HEK293T (cell line): ENCODE measurements at regions not wholly inside any gene's neighbourhood (a gene's known extent, or its start where the extent isn't known, plus 50 kb on each side); places are given as distances from the start of the nearest gene placed in this dataset.
"Not testable (repeated sequence)": the region's sequence is repeated elsewhere in the genome, so short reads cannot be mapped to it uniquely, and the experiment has no call there.

Experiments used
- CTCF ChIA-PET: fragments of 350-600 bp; formaldehyde crosslinking; extraction: SDS; loops from one replicate; lab custom pipeline; 2021; ENCODE audit warnings: antibody characterized with exemption, inconsistent platforms; lab: Yijun Ruan, JAX
- POLR2A ChIA-PET: fragments of 350-600 bp; formaldehyde crosslinking; extraction: SDS; loops from one replicate; lab custom pipeline; 2020; ENCODE audit warnings: antibody characterized with exemption, inconsistent platforms; lab: Yijun Ruan, JAX
- DNase-seq: peaks from one replicate; pipeline ENCODE4 v3.0.0; 2012; ENCODE audit warnings: mixed read lengths; ENCODE audit errors: extremely low spot score
- ARNT ChIP-seq: fragments of 450-650 bp; IDR thresholded peaks from 2 replicates; pipeline ENCODE4 v1.6.1; 2017; ENCODE audit warnings: mild to moderate bottlenecking
- BHLHE40 ChIP-seq: fragments of 450-650 bp; IDR thresholded peaks from 2 replicates; pipeline ENCODE4 v1.6.1; 2016; ENCODE audit warnings: mild to moderate bottlenecking, moderate library complexity, borderline replicate concordance
- CTBP1 ChIP-seq: fragments of 450-650 bp; IDR thresholded peaks from 2 replicates; pipeline ENCODE4 v1.6.1; 2016; ENCODE audit warnings: borderline replicate concordance
- ELF4 ChIP-seq: fragments of 450-650 bp; IDR thresholded peaks from 2 replicates; pipeline ENCODE4 v1.6.1; 2017; ENCODE audit warnings: antibody characterized with exemption
- FOXA1 ChIP-seq: fragments of 450-650 bp; IDR thresholded peaks from 2 replicates; pipeline ENCODE4 v1.6.1; 2016; ENCODE audit warnings: mild to moderate bottlenecking
- FOXK2 ChIP-seq: fragments of 450-650 bp; IDR thresholded peaks from 2 replicates; pipeline ENCODE4 v1.6.1; 2016; ENCODE audit warnings: mild to moderate bottlenecking
- FOXM1 ChIP-seq: fragments of 450-650 bp; IDR thresholded peaks from 2 replicates; pipeline ENCODE4 v1.6.1; 2017; ENCODE audit warnings: mild to moderate bottlenecking, borderline replicate concordance
- HDGF ChIP-seq: fragments of 450-650 bp; IDR thresholded peaks from 2 replicates; pipeline ENCODE4 v1.6.1; 2017; ENCODE audit warnings: antibody characterized with exemption, borderline replicate concordance
- L3MBTL2 ChIP-seq: fragments of 450-650 bp; conservative IDR thresholded peaks from 2 replicates; pipeline ENCODE4 v1.6.1; 2016; ENCODE audit warnings: mild to moderate bottlenecking
- LEF1 ChIP-seq: fragments of 450-650 bp; IDR thresholded peaks from 2 replicates; pipeline ENCODE4 v1.6.1; 2017; ENCODE audit warnings: mild to moderate bottlenecking, borderline replicate concordance
- NFRKB ChIP-seq: fragments of 450-650 bp; IDR thresholded peaks from 2 replicates; pipeline ENCODE4 v1.6.1; 2016; ENCODE audit warnings: mild to moderate bottlenecking, moderate library complexity
- PKNOX1 ChIP-seq: fragments of 450-650 bp; IDR thresholded peaks from 2 replicates; pipeline ENCODE4 v1.6.1; 2016
- SP1 ChIP-seq: fragments of 450-650 bp; IDR thresholded peaks from 2 replicates; pipeline ENCODE4 v1.6.1; 2017
- SUZ12 ChIP-seq: fragments of 450-650 bp; IDR thresholded peaks from 2 replicates; pipeline ENCODE4 v1.6.1; 2016; ENCODE audit warnings: mild to moderate bottlenecking
- TARDBP ChIP-seq: fragments of 450-650 bp; IDR thresholded peaks from 2 replicates; pipeline ENCODE4 v1.6.1; 2016
- ZNF384 ChIP-seq: fragments of 450-650 bp; IDR thresholded peaks from 2 replicates; pipeline ENCODE4 v1.6.1; 2016

GRCh38 chr4:14167876-14168510 lies 540.5 kb upstream of the BOD1L1 start:
- TF ChIP-seq ZNF384 (no peak), BHLHE40 (no peak), HDGF (no peak), L3MBTL2 (no peak), FOXA1 (no peak), PKNOX1 (no peak), NFRKB (no peak), SP1 (no peak), ELF4 (no peak), FOXM1 (no peak), TARDBP (no peak), ARNT (no peak)
- ChIA-PET CTCF (no interaction called here), POLR2A (no interaction called here)
- DNase-seq: no peak

- ChIA-PET POLR2A (no interaction called here), CTCF (no interaction called here)
- DNase-seq: no peak
- TF ChIP-seq CTBP1: no peak
- TF ChIP-seq TARDBP: no peak
- TF ChIP-seq PKNOX1: no peak
- TF ChIP-seq FOXM1: no peak
- TF ChIP-seq LEF1: no peak
- no peak for TF ChIP-seq BHLHE40
- TF ChIP-seq ZNF384: no peak
- TF ChIP-seq HDGF: no peak
- no peak for TF ChIP-seq SP1
Observed at GRCh38 chr4:14168919-14169318, 541.4 kb upstream of the BOD1L1 start.

- POLR2A ChIA-PET: no interaction called here
- TF ChIP-seq SUZ12: no peak
- TF ChIP-seq ZNF384: no peak
- no peak for TF ChIP-seq SP1
- no peak for TF ChIP-seq NFRKB
- TF ChIP-seq FOXK2: no peak
- no peak for TF ChIP-seq L3MBTL2
- no peak for TF ChIP-seq FOXA1
- no peak for TF ChIP-seq HDGF
- no peak for TF ChIP-seq PKNOX1
- TF ChIP-seq FOXM1: no peak
- no peak for TF ChIP-seq CTBP1
- TF ChIP-seq ARNT: no peak
- no peak for TF ChIP-seq BHLHE40
- TF ChIP-seq LEF1: no peak
- TF ChIP-seq ELF4: no peak
- no peak for TF ChIP-seq TARDBP
- CTCF ChIA-PET: no interaction called here
- DNase-seq: no peak
Observed at GRCh38 chr4:14169460-14169859, 541.9 kb upstream of the BOD1L1 start.

- POLR2A ChIA-PET, DNase-seq, CTCF ChIA-PET: not testable (repeated sequence)
Observed at GRCh38 chr4:14169940-14170339, 542.4 kb upstream of the BOD1L1 start.

GRCh38 chr4:14176613-14177012 lies 549.1 kb upstream of the BOD1L1 start:
- CTCF ChIA-PET: no interaction called here
- POLR2A ChIA-PET: no interaction called here

GRCh38 chr4:14177987-14178386 lies 550.5 kb upstream of the BOD1L1 start:
- DNase-seq: no peak
- CTCF ChIA-PET: no interaction called here
- TF ChIP-seq ELF4 (no peak), ARNT (no peak)
- POLR2A ChIA-PET: no interaction called here

More at GRCh38 chr4:14176613-14177012, 549.1 kb upstream of the BOD1L1 start:
- DNase-seq: no peak
- TF ChIP-seq HDGF (no peak), PKNOX1 (no peak), CTBP1 (no peak)

- TF ChIP-seq ZNF384 (no peak), SUZ12 (no peak), PKNOX1 (no peak), NFRKB (no peak), FOXK2 (no peak)
- no peak for DNase-seq
- CTCF ChIA-PET: no interaction called here
- POLR2A ChIA-PET: no interaction called here
Observed at GRCh38 chr4:14178421-14178820, 550.9 kb upstream of the BOD1L1 start.
